Keratinocyte (primary cell): ENCODE measurements at regions not wholly inside any gene's neighbourhood (a gene's known extent, or its start where the extent isn't known, plus 50 kb on each side); places are given as distances from the start of the nearest gene placed in this dataset.

Experiments
- DNase-seq: peaks from one replicate; pipeline ENCODE4 v3.0.0-alpha.2; 2011; ENCODE audit warnings: low read depth, missing footprints, low spot score
- FAIRE-seq: peaks from 2 replicates; lab custom pipeline; 2011; peaks lifted over from hg19 to GRCh38; lab: Jason Lieb, UNC
- H2AFZ ChIP-seq: 2 replicates; pipeline ENCODE4 v1.6.0; 2012; ENCODE audit warnings: low read length, control low read depth, inconsistent platforms; ENCODE audit not compliant: control insufficient read depth
- H3K27ac ChIP-seq: 2 replicates; pipeline ENCODE4 v1.5.1; 2011; ENCODE audit warnings: low read length; ENCODE audit not compliant: control insufficient read depth, insufficient read depth
- H3K27me3 ChIP-seq: 3 replicates; pipeline ENCODE4 v1.6.0; 2011; ENCODE audit warnings: low read length; ENCODE audit not compliant: control insufficient read depth, insufficient read depth; ENCODE audit errors: extremely low read depth
- H3K36me3 ChIP-seq, 2 experiments: 2 replicates in 1 of 2; 3 replicates in 1 of 2; pipeline ENCODE4 v1.5.1; 2011; ENCODE audit warnings: low read length in 2 of 2, mild to moderate bottlenecking in 1 of 2; ENCODE audit not compliant: control insufficient read depth in 2 of 2, insufficient read depth in 2 of 2; ENCODE audit errors: extremely low read depth in 1 of 2
- H3K4me1 ChIP-seq: 3 replicates; pipeline ENCODE4 v1.5.1; 2011; ENCODE audit warnings: low read length; ENCODE audit not compliant: control insufficient read depth, insufficient read depth; ENCODE audit errors: extremely low read depth
- H3K4me2 ChIP-seq: 3 replicates; pipeline ENCODE4 v1.6.0; 2011; ENCODE audit warnings: low read depth, low read length; ENCODE audit not compliant: control insufficient read depth, insufficient read depth; ENCODE audit errors: extremely low read depth
- H3K4me3 ChIP-seq, 3 experiments: fragments of 200-600 bp in 1 of 3; sonication (generic) in 1 of 3; 2 replicates in 2 of 3; 3 replicates in 1 of 3; pipeline ENCODE4 v1.5.1; 2011 to 2016; ENCODE audit warnings: low read length in 3 of 3, mild to moderate bottlenecking in 3 of 3, control low read depth in 2 of 3, inconsistent platforms in 1 of 3, low read depth in 1 of 3, mixed read lengths in 1 of 3, mixed run types in 1 of 3, moderate library complexity in 1 of 3; ENCODE audit not compliant: control insufficient read depth in 2 of 3, insufficient read depth in 2 of 3; ENCODE audit errors: extremely low read depth in 1 of 3
- H3K79me2 ChIP-seq: 2 replicates; pipeline ENCODE4 v1.6.0; 2012; ENCODE audit warnings: low read length; ENCODE audit not compliant: control insufficient read depth, insufficient read depth
- H3K9ac ChIP-seq: 3 replicates; pipeline ENCODE4 v1.6.0; 2011; ENCODE audit warnings: low read length; ENCODE audit not compliant: control insufficient read depth, insufficient read depth; ENCODE audit errors: extremely low read depth
- H3K9me1 ChIP-seq: 3 replicates; pipeline ENCODE4 v1.6.0; 2011; ENCODE audit warnings: low read length; ENCODE audit not compliant: control insufficient read depth, insufficient read depth; ENCODE audit errors: extremely low read depth
- H3K9me3 ChIP-seq: 2 replicates; pipeline ENCODE4 v1.5.1; 2012; ENCODE audit warnings: low read depth, low read length; ENCODE audit not compliant: control insufficient read depth
- H4K20me1 ChIP-seq: 3 replicates; pipeline ENCODE4 v1.6.0; 2011; ENCODE audit warnings: low read length; ENCODE audit not compliant: control insufficient read depth, insufficient read depth; ENCODE audit errors: extremely low read depth
- CTCF ChIP-seq, 3 experiments: IDR thresholded peaks in 1 of 3; conservative IDR thresholded peaks in 1 of 3; optimal IDR thresholded peaks in 1 of 3; 2 replicates in 2 of 3; 3 replicates in 1 of 3; pipeline versions ENCODE3 to v1.5.1; 2011; ENCODE audit warnings: low read length in 3 of 3, mild to moderate bottlenecking in 3 of 3, moderate library complexity in 2 of 3, control low read depth in 1 of 3, inconsistent platforms in 1 of 3; ENCODE audit not compliant: insufficient read depth in 2 of 3; ENCODE audit errors: extremely low read depth in 1 of 3
- EZH2 ChIP-seq: IDR thresholded peaks from one replicate; pipeline ENCODE4 v1.6.1; 2012; ENCODE audit warnings: inconsistent platforms, mild to moderate bottlenecking, low read length, moderate library complexity
- dilution Hi-C: fragments of 300-500 bp; cut with MboI; formaldehyde crosslinking; loops from one replicate; pipeline ENCODE4 v1.7.0; 2020; ENCODE audit warnings: low sequenced_read_pairs; ENCODE audit not compliant: extremely low pct_ligation_motif_present

- H3K9ac ChIP-seq: no peak overlapping the region
- no peak overlapping the region for H3K4me3 ChIP-seq
- H3K9me3 ChIP-seq: no peaks in the 10 kb centered on the region
- H4K20me1 ChIP-seq: no peaks in the 10 kb centered on the region
- dilution Hi-C loops: no loop called here
- no peak for FAIRE-seq
- no peak for DNase-seq
- no peak for TF ChIP-seq CTCF (optimal IDR thresholded peaks at IDR 0.05 in 1 of 3, IDR thresholded peaks at IDR 0.05 in 1 of 3, conservative IDR thresholded peaks at IDR 0.05 in 1 of 3; ENCODE audit: extremely low read depth in 1 of 3, insufficient read depth in 2 of 3, low read length in 3 of 3)
- no peak for TF ChIP-seq EZH2
- no peaks in the 10 kb centered on the region for H3K79me2 ChIP-seq
- H3K4me1 ChIP-seq: no peaks in the 10 kb centered on the region
- no peaks in the 10 kb centered on the region for H3K9me1 ChIP-seq
- no peak overlapping the region for H2AFZ ChIP-seq
- H3K27me3 ChIP-seq: no peaks in the 10 kb centered on the region
- no peak overlapping the region for H3K4me2 ChIP-seq
- H3K36me3 ChIP-seq: no peaks in the 10 kb centered on the region
- no peak overlapping the region for H3K27ac ChIP-seq
Observed at GRCh38 chr3:36309092-36309491, 71.2 kb upstream of the STAC start.

GRCh38 chr3:36312351-36312750 is 68.0 kb upstream of the STAC start:
- H3K4me2 ChIP-seq: no peak overlapping the region
- no peaks in the 10 kb centered on the region for H3K36me3 ChIP-seq
- H3K4me3 ChIP-seq: no peak overlapping the region
- dilution Hi-C loops: no loop called here
- no peaks in the 10 kb centered on the region for H3K27me3 ChIP-seq
- no peak for FAIRE-seq
- H3K9ac ChIP-seq: no peak overlapping the region
- no peak for DNase-seq
- H4K20me1 ChIP-seq: no peaks in the 10 kb centered on the region
- no peak overlapping the region for H3K27ac ChIP-seq
- TF ChIP-seq CTCF (optimal IDR thresholded peaks at IDR 0.05 in 1 of 3, IDR thresholded peaks at IDR 0.05 in 1 of 3, conservative IDR thresholded peaks at IDR 0.05 in 1 of 3; ENCODE audit: extremely low read depth in 1 of 3, insufficient read depth in 2 of 3, low read length in 3 of 3) (peak in 1 of 3 experiments; percentile 32), EZH2 (no peak)
- no peak overlapping the region for H2AFZ ChIP-seq
- no peaks in the 10 kb centered on the region for H3K4me1 ChIP-seq
- H3K79me2 ChIP-seq: no peaks in the 10 kb centered on the region
- H3K9me1 ChIP-seq: no peaks in the 10 kb centered on the region
- no peaks in the 10 kb centered on the region for H3K9me3 ChIP-seq
